ENCODE measurements at regions not wholly inside any gene's neighbourhood (a gene's known extent, or its start where the extent isn't known, plus 50 kb on each side); places are given as distances from the start of the nearest gene placed in this dataset.

- TF ChIP-seq CTCF (IDR thresholded peaks at IDR 0.05) (no peak), POLR2A (IDR thresholded peaks at IDR 0.05) (no peak)
Observed at GRCh38 chr10:30763918-30764317, 134.4 kb upstream of the LYZL2 start.
